ENCODE measurements at regions not wholly inside any gene's neighbourhood (a gene's known extent, or its start where the extent isn't known, plus 50 kb on each side); places are given as distances from the start of the nearest gene placed in this dataset.

- DNase-seq, result no peak
These were observed 214.2 kb upstream of the TMCO5A start for GRCh38 chr15:37720267-37720666.

- no peak for DNase-seq
These were observed 203.2 kb upstream of the TMCO5A start for GRCh38 chr15:37731146-37731746.

- no peak for DNase-seq
These were observed 200.8 kb upstream of the TMCO5A start for GRCh38 chr15:37733628-37734027.

- DNase-seq, result no peak
These were observed 193.8 kb upstream of the TMCO5A start for GRCh38 chr15:37740623-37741141.

GRCh38 chr15:37743826-37744225 is 190.6 kb upstream of the TMCO5A start:
- DNase-seq, result no peak

GRCh38 chr15:37744521-37744920 is 189.9 kb upstream of the TMCO5A start:
- no peak for DNase-seq

GRCh38 chr15:37751401-37751800 is 183.0 kb upstream of the TMCO5A start:
- no peak for DNase-seq

GRCh38 chr15:37756407-37756806 is 178.0 kb upstream of the TMCO5A start:
- DNase-seq, result no peak

GRCh38 chr15:37758412-37758811 is 176.0 kb upstream of the TMCO5A start:
- DNase-seq, result no peak

GRCh38 chr15:37764733-37765191 is 169.7 kb upstream of the TMCO5A start:
- no peak for DNase-seq

GRCh38 chr15:37765786-37766185 is 168.7 kb upstream of the TMCO5A start:
- DNase-seq, result no peak

- no peak for DNase-seq
These were observed 166.5 kb upstream of the TMCO5A start for GRCh38 chr15:37767841-37768455.

- DNase-seq, result no peak
These were observed 163.0 kb upstream of the TMCO5A start for GRCh38 chr15:37771465-37771864.

- DNase-seq, result no peak
These were observed 161.2 kb upstream of the TMCO5A start for GRCh38 chr15:37773111-37773860.

GRCh38 chr15:37774961-37775360 is 159.5 kb upstream of the TMCO5A start:
- DNase-seq, result no peak

GRCh38 chr15:37777006-37777405 is 157.4 kb upstream of the TMCO5A start:
- no peak for DNase-seq

- no peak for DNase-seq
These were observed 151.2 kb upstream of the TMCO5A start for GRCh38 chr15:37783290-37783689.

GRCh38 chr15:37788330-37788729 is 146.1 kb upstream of the TMCO5A start:
- DNase-seq, result no peak

GRCh38 chr15:37788767-37789396 is 145.6 kb upstream of the TMCO5A start:
- DNase-seq, result peak in 1 of 2 experiments; percentile 27

- no peak for DNase-seq
These were observed 145.0 kb upstream of the TMCO5A start for GRCh38 chr15:37789397-37789786.

GRCh38 chr15:37789881-37790280 is 144.6 kb upstream of the TMCO5A start:
- DNase-seq, result no peak

- DNase-seq, result no peak
These were observed 142.7 kb upstream of the TMCO5A start for GRCh38 chr15:37791693-37792092.

- no peak for DNase-seq
These were observed 142.1 kb upstream of the TMCO5A start for GRCh38 chr15:37792351-37792750.

Measured in SHP77 (cell line).